SH-SY5Y (cell line): ENCODE measurements at regions not wholly inside any gene's neighbourhood (a gene's known extent, or its start where the extent isn't known, plus 50 kb on each side); places are given as distances from the start of the nearest gene placed in this dataset.

Experiments
- GATA2 ChIP-seq: IDR thresholded peaks from 2 replicates; pipeline ENCODE4 v1.6.1; 2011; ENCODE audit warnings: mild to moderate bottlenecking, low read depth, low read length
- GATA3 ChIP-seq: IDR thresholded peaks from 2 replicates; pipeline ENCODE4 v1.6.1; 2011; ENCODE audit warnings: low read depth, mild to moderate bottlenecking, low read length, moderate library complexity

DNA sequence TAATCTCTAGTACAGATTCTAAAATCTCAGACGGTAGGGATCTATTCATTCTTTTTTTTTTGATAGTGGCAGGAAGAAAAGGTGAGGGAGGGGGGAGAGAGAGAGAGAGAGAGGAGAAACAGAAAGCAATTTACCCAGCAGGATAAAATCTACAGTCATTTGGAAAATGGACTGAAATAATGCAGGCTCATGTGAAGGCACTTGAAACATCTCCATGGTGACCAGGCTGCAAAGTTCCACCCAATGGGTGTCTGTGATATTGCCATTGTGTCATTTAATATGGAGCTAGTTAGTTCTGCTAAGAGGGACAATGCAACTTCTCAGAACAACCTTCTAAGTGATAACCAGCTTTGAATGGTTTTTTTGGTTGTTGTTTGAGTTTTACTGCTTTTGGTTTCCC lies 165.2 kb upstream of the RAG2 start:
- TF ChIP-seq GATA2 (peak; percentile 79), GATA3 (peak; percentile 56)
